ENCODE measurements at regions not wholly inside any gene's neighbourhood (a gene's known extent, or its start where the extent isn't known, plus 50 kb on each side); places are given as distances from the start of the nearest gene placed in this dataset.

DNA sequence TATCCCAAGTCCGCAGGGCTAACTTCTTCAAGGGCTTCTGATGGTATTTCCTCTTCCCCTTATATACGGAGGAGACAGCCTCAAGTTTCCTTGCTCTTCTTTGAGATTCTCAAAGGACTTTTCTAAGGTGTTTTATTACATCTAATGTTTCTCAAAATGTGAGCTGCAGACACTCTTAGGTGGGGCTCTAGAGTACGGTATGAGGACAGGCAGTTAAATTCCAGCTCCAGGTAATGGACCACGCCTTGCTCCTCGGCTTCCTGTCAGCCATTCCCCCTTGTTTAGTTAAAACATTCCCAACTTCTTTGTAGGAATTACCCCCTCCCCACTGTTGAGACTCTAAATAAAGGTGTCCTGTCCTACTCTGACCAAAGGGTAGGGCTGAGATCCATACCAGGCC, 131.9 kb downstream of the IRS1 start (continued):
- TF ChIP-seq ZNF562 (CRISPR knock-in tag; IDR thresholded peaks at IDR 0.05; ENCODE audit: borderline replicate concordance) (no peak), ZNF331 (CRISPR knock-in tag; IDR thresholded peaks at IDR 0.05) (no peak), ZNF574 (CRISPR knock-in tag; IDR thresholded peaks at IDR 0.05) (no peak), DR1 (CRISPR knock-in tag; IDR thresholded peaks at IDR 0.05) (no peak), ZNF598 (CRISPR knock-in tag; IDR thresholded peaks at IDR 0.05; ENCODE audit: borderline replicate concordance) (no peak), GLI4 (CRISPR knock-in tag; IDR thresholded peaks at IDR 0.05; ENCODE audit: borderline replicate concordance) (no peak), U2AF1 (optimal IDR thresholded peaks at IDR 0.05; ENCODE audit: low read depth, low read length) (no peak), ARHGAP35 (CRISPR knock-in tag; IDR thresholded peaks at IDR 0.05; ENCODE audit: borderline replicate concordance) (no peak), ZNF180 (CRISPR knock-in tag; IDR thresholded peaks at IDR 0.05; ENCODE audit: borderline replicate concordance, low read depth) (no peak), ZNF275 (CRISPR knock-in tag; IDR thresholded peaks at IDR 0.05; ENCODE audit: borderline replicate concordance) (no peak)
